GM19455 (cell line): ENCODE measurements at regions not wholly inside any gene's neighbourhood (a gene's known extent, or its start where the extent isn't known, plus 50 kb on each side); places are given as distances from the start of the nearest gene placed in this dataset.
"Not testable (repeated sequence)": the region's sequence is repeated elsewhere in the genome, so short reads cannot be mapped to it uniquely, and the experiment has no call there.

Experiments
- ATAC-seq: cut with Tn5 transposase; IDR thresholded peaks from one replicate; pipeline ENCODE4 v1.9.1; 2021; ENCODE audit not compliant: unreplicated experiment

DNA sequence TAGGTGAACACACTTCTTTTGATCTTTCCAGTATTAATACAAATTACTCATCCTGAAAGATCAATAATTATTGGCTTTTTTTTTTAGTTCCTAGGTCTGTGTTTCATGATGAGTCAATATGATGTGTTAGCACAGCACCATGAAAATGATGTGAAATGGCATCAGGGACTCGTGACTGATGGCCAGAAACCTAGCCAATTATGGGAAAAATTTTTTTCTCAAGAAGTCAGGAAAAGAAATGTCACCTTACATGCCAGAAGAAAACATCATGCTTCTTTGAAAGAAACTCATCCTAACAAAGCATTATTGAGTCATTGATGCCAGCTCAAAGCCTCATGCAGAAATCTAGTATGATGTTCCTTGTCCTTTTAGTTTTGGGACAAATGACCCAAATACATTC lies 468.3 kb upstream of the CBLB start:
- no peak for ATAC-seq

DNA sequence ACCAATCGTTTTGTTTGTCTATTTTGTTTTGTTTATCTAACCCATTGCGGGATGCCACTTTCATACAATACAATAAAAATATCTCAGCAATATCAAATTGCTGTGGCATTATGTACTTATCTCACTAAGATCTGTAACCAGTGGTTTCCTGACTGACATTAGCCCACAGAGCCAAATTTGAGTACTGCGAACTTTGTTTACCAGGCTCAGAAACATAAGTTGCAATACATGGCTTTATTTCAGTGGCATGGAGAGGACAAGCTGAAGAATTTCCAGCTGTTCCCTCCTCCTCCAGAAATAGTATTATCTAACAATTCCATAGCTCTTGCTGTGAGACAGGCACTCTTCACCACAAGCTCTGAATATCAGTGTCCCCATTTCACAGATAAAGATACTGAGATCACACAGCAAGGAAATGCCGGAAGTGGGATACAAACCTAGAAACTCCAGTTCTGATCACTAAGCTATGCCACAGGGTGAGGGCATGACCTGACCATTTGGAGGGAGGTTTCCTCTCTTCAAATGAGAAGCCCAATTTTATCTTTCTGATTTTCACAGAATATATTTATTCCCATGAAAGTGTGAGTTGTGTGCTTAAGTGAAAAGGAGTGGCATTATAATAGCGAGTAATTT lies 469.9 kb upstream of the CBLB start:
- no peak for ATAC-seq

DNA sequence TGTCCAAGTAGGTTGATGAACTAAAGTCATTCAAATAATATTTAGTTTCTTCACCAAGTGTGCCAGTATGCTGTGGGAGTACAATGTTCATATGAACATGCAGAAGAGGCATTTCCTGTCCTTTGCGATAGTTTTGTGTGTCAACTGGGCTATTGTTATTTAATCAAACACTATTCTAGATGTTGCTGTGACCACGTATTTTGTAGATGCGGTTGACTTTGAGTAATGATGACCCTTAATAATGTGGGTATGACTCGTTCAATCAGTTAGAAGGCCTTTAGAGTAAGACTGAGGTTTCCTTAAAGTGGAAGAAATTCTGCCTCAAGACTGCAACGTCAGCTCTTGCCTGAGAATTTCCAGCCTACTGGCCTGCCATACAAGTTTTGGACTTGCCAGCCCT lies 470.7 kb upstream of the CBLB start:
- no peak for ATAC-seq

DNA sequence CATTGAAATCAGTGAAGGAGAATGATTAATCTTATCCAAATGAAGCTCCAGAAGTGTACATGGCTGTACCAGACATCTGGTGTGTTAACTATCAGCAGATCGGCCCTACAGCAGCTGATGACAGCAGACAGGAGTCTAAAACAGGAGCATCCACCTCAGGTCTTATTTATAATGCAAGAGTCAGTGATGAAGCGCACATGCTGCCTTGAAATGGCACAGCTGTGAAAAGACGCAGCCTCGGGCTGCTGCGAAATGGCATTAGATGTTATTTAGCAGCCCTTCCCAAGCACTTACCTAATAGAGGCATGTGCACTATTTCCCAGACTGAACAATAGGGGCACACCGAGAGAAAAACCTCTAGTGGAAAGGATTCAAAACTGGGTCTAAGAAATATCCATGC lies 472.3 kb upstream of the CBLB start:
- no peak for ATAC-seq

DNA sequence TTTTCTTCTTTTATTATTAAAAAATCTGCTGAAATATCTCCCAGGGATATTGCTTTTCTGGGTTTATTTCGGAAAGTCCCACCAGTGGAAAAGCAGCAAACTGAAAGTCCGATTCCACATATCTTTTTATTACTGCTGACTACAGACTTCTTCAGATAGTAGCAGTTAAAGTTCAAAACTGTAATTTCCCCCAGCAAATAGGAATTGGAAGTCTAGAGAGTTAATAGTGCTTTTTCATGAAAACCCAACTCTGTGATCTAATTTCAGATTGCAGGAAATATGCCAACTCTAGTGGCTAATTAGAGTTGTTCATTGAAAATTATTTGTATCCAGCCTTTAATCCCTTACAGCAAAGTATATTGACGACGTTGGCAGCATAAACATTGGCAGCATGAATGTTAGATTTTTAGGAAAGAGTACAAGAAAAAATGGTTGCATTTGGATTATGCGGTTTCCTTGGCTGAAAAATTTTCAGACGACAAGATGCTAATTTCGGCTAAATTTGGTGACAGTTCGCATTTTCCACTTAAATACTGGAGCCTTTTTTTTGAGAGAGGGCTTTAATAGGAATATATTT lies 472.9 kb upstream of the CBLB start:
- no peak for ATAC-seq

DNA sequence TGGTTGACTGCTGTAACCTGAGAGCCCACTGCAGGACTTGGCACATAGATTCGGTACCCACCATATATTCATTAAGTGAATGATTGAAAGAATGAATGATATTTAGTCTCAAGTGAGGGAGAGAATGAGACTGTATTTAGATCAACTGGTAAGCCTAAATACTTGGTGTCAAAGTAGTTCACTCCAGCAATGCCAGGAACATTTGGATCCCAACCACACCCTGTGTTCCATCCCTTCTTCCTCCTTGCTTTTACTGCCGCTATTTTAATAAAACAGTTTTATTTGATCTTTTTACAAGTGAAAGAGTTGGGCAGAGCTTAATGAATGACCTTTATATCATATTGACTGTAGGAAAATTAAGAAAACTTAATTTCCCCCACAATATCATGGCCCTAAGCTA lies 473.6 kb upstream of the CBLB start:
- ATAC-seq, result no peak

DNA sequence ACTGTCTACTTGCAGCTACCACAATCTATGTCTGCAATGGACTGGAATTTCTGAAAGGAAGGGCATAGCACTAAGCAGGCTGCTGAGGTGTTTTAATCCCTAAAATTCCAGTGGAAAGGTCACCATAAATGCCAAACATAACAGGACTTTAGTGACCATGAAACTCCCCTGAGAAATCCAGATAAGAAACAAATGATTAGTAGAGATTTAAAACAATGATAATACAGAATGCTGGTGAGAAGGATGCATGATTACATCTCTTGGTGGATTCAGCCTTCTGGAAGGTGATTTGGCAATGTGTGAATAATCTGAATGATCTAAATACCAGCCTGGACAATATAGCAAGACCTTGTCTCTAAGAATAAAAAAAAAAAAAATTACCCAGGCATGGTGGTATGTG lies 475.0 kb upstream of the CBLB start:
- ATAC-seq, result no peak

DNA sequence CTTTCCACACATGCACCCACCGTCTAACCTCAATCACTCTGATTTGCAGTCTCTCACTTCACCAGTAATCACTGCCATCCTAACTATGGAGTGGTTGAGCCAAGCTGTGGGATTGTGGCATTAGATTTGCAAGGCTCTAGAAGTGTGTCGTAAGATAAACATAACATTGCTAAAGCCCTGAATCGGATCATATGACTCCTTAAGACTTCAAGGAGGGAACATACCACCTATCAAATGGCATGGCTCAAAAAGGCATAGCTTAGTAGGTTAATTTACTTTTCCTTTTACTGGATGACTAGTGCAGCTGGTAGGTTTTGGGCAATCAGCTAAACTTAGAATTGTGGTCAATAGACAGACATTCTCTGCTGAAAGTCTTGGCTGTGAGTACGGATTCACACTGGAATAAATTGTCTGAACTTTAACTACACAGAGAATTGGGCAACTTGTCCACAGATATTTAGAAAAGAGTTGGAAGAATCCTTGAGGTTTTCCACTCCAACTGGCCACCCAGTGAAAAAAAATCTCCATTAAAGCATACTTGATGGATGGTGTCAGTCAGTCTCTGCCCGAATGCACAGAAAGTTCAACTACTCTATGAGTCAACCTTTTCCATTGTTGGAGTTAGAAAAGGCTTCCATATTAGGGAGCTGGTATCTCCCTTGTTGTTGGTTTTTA lies 476.7 kb upstream of the CBLB start:
- no peak for ATAC-seq

DNA sequence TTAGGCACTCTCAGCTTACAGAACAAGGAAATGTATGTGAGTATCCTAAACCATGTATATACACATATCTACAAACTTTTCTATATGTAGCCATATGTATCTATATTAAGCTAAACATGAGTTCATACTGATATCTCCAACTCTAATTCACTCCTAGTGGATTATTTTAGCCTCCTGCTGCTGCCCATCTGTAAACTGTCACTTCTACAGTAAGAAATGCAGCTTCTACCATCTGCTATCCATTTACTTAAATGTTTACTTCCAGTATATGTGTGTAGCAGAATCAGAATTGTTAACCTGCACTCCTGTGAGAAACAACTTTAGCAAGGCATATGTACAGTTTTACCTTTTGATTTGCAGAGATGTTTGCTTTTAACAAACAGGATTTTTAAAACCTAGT lies 478.5 kb upstream of the CBLB start:
- no peak for ATAC-seq

DNA sequence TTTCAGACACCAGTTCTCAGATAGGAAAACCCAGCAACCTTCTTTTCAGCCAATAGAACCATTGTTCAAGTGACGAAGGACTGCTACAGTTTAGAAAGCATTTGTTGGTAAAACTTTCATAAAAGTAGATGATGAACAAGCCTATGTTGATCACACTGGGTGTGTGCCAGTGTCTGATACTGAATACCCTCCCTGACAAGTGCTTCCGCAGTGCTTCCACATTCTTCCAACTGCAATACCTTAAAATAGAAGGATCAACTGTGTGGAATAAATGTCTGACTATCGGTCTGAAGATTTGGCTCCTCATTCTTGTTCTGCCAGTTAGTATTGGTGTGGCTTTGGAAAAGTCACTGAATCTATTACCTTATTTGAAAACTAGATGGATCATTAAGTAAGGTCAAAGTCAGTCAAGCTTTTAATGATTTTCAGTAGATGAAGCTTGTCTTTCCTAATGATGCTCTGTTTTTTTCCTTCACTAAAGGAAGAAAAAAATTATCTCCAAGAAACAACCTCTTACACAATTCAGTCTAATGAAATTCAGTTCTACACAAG lies 479.4 kb upstream of the CBLB start:
- no peak for ATAC-seq

DNA sequence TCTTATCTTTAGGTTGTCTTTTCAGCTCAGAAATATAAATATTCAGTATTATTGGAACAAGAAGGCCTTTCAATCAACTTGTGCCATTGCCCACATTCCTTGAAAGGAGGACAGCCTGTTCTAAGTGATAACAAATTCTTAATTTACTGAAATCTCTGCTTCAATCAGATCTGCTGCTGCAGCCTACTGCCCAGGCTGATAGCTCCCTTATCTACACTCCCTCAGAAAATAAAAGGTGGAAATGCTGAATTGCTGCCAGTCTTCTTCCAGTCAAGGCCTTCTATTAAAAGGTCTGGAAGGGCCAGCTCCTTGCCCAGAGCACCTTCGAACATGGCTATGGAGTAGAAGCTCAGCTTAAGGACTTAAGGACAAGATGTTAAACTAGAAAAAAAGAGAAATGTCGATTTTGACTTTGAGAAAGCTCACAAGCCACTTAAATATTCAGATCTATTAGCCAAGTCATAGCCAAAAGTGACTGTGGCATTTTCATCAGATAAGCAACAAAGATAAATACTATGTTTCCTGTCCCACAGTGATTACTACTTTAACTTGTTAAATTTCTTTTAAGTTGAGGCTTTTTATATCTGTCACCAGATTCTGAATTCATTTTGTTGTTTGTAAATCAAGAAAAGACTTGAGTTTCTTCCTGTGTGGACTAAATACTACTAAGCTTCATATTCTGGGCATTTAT lies 480.5 kb upstream of the CBLB start:
- no peak for ATAC-seq

DNA sequence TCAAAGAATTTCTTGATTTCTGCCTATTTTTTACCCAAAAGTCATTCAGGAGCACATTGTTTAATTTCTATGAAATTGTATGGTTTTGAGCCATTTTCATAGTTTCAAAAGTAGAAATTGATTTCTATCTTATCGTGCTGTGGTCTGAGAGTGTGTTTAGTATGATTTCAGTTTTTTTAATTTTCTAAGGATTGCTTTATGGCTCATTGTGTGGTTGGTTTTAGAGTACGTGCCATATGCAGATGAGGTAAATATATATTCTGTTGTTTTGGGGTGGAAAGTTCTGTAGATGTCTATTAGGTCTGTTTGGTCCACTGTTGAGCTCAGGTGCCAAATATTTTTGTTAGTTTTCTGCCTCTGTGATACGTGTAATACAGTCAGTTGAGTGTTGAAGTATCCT lies 487.1 kb upstream of the CBLB start:
- no peak for ATAC-seq

DNA sequence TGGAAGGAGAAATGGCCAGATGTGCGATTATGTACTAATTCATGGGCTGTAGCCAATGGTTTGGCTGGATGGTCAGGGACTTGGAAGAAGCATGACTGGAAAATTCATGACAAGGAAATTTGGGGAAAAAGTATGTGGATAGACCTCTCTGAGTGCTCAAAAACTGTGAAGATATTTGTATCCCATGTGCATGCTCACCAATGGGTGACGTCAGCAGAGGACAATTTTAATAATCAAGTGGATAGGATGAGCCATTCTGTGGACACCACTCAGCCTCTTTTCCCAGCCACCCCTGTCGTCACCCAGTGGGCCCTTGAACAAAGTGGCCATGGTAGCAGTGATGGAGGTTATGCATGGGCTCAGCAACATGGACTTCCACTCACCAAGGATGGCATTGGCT lies 490.9 kb upstream of the CBLB start:
- no peak for ATAC-seq

DNA sequence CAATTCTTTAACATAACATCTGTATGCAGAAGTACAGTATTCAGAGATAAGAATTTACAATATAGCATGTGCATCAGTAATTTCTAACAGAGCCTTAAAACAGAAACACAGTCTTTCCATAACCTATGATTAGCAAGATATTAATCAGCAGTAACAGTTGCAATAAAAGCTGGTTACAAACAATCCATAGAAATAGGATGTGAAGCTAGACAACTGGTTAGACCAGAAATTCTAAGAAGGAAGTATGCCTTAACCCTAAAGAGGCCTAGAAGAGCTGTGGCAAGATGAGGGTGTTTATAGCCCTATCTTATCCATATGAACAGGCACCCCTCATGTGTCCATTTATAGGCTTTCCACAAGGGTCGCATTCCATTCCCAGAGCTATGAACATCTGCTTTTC lies 492.1 kb upstream of the CBLB start:
- not testable (repeated sequence) for ATAC-seq

DNA sequence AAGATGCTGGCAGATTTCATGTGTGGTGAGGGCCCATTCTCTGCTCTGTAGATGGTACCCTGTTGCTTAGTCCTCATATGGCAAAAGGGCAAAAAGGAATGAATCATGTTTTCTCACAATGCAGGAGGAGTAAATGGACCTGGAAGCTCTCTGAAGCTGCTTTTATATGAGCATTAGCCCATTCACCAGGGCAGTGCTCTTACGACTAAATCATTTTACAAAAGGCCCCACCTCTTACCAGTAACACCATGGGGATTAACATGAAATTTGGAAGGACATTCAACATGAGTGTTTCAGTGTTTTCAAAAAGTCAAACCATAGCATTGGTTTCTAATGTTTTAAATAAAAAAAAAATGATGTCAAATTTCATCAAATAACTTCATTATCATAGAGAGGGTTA lies 495.7 kb upstream of the CBLB start:
- ATAC-seq, result no peak

DNA sequence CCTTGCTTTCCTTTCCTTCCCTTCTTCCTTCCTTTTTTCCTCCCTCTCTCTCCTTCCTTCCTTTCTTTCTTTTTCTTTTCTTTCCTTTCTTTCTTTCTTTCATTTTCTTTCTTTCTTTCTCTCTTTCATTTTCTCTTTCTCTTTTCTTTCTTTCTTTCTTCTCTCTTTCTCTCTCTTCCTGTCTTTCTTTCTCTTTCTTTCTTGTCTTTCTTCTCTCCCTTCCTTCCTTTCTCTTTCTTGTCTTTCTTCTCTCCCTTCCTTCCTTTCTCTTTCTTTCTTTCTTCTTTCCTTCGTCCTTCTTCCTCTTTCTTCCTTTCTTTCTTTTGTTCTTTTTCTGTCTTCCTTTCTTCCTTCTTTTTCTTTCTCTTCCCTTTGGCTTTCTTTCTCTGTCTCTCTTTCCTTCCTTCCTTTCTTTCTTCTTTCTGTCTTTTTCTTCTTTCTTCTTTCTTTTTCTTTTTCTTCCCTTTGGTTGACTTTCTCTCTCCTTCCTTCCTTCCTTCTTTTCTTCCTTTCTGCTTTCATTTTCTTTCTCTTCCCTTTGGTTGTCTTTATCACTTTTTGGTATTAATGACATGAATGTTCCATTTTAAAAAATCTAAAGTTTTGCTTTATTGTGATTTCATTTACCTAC lies 496.4 kb upstream of the CBLB start:
- no peak for ATAC-seq

DNA sequence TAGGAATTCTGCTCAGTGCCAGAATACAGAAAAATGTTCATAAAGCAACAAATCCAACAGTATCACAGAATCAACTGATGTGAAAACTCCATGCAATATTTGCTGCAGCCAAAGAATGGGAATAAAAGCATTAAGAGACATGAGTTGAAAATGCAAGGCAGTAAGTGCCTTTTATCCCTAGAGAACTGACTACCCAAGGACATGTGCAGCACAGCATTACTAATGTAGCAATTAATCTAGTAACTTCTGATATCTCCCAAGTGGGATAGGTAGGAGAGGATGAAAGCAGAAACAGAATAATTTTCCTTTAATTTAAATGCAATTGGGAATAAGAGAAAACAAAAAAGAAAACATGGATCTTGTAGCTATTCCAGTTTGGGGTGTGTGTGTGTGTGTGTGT lies 497.5 kb upstream of the CBLB start:
- no peak for ATAC-seq

DNA sequence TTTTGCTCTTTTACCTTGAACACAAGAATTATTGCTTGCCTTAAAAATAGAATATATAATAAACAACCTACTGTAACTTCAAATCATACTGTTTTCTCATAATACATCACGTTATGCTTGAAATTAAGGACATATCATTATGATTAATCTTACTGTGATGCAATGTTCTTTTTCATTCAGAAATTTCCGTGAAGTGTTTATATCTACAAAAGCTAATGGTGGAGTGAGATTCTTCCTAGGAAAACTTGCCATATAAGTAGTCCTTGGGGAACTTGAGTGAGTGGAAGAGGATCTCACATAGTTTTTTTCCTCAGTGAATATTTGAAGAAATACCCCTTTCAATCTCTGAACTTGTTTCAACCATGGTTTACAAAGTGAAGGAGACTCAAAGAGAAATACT lies 498.7 kb upstream of the CBLB start:
- no peak for ATAC-seq

DNA sequence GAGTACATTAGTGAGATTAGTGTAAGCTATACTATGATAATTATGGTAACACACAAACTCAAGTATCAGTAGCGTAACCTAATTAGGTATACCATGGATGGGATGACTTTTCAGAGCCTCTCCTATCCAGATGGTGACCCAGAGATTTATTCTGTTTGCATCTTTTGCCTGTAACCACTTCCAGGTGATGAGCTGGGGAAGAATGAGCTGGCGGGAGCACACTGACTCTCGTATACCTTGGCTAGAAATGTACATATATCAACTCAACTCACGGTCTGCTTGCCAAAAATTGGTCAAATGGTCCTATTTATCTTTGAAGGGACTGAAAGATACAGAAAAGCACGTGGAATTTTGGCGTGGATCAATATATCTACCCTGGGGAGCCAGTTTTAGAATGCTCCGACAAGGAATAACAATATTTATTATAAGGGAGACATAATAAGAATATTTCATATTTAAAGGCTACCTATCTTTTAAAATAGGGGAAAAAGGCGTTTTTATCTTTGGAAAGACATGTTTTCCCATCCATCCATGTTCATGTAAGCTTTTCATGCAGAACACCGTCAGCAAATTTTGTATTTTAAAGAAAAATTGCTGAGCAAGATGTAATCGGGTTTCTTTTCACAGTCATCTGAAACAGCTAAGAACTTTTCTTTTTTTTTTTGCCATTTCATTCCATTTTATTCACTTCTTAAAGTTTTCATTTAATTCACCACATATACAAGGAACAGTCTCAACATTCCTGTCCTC lies 502.6 kb upstream of the CBLB start:
- no peak for ATAC-seq

DNA sequence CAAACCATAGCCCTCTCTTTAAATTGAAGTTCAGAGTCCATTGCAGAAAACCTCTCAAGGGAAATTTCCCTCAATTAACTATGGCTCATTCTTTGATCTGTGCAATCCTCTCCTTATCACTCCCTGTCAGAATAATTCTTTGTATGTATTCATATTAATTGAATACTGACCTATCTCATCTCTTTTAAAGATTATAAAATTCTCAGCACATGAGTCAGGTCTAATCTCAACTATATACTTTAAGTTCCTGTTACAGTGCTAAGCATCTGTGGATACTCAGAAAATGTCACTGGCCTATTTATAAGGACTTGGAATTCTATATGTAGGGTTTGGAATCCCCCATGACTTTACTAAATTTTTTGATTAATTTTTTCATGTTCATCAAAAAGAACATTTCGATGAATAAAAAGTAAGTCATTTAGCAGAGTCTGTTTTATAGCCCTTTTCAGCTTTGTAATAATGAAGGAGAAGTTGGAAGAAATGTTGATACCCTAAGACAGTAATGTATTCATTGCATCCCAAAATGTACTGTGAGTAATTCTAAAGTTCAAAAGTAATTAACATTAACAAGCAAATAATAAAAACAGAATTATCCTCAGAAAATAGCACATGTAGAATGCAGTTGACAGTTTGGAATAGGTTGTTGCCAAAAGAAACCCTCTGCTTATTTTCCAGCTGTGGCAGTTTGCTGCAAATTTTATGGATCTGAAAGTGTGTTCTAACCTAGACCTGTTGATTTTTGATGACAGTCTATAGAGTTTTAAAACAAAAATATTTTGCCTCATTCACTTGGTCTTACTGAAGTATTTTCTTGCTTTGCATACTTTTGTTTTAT lies 503.4 kb upstream of the CBLB start:
- no peak for ATAC-seq
